Fibroblast of the conjunctiva (primary cell): ENCODE measurements at regions not wholly inside any gene's neighbourhood (a gene's known extent, or its start where the extent isn't known, plus 50 kb on each side); places are given as distances from the start of the nearest gene placed in this dataset.

Source experiments
- DNase-seq: peaks from one replicate; pipeline ENCODE4 v3.0.0-alpha.2; 2010; ENCODE audit warnings: low read depth

GRCh38 chr20:51876313-51876940 is 74.1 kb upstream of the SALL4 start:
- DNase-seq: no peak

GRCh38 chr20:51873652-51874051 is 71.3 kb upstream of the SALL4 start:
- DNase-seq: no peak

GRCh38 chr20:51871943-51872342 is 69.6 kb upstream of the SALL4 start:
- no peak for DNase-seq

- DNase-seq: no peak
Observed at GRCh38 chr20:51869002-51869401, 66.7 kb upstream of the SALL4 start.

GRCh38 chr20:51867251-51867650 is 64.9 kb upstream of the SALL4 start:
- DNase-seq: no peak

- DNase-seq: no peak
Observed at GRCh38 chr20:51864967-51865366, 62.6 kb upstream of the SALL4 start.

- DNase-seq: no peak
Observed at GRCh38 chr20:51862796-51863195, 60.5 kb upstream of the SALL4 start.

- DNase-seq: no peak
Observed at GRCh38 chr20:51861726-51862466, 59.6 kb upstream of the SALL4 start.

GRCh38 chr20:51860111-51860882 is 58.0 kb upstream of the SALL4 start:
- no peak for DNase-seq

GRCh38 chr20:51856432-51856831 is 54.1 kb upstream of the SALL4 start:
- DNase-seq: no peak

- no peak for DNase-seq
Observed at GRCh38 chr20:51854921-51855320, 52.6 kb upstream of the SALL4 start.
